Stromal cell of bone marrow (primary cell): ENCODE measurements at regions not wholly inside any gene's neighbourhood (a gene's known extent, or its start where the extent isn't known, plus 50 kb on each side); places are given as distances from the start of the nearest gene placed in this dataset.

Experiments used
- DNase-seq: peaks from one replicate; pipeline ENCODE4 v3.0.0-alpha.2; 2012; ENCODE audit warnings: low read depth

DNA sequence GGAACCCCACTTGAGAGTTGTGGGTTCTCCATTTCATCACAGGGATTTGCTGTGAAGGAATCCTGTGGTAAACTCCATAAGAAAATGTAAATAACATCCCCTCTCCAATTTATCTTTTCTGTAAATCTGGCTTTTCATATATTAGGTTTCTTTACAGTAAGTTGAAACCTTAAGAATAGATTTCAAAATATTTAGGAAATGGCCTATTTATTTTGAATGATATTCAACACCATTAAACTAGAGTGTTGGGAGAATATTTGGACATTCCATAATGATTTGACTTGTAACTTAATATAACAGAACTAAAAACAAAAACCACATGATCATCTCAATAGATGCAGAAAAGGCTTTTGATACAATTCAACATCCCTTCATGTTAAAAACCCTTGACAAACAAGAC, 197.3 kb upstream of the PGRMC2 start:
- no peak for DNase-seq

DNA sequence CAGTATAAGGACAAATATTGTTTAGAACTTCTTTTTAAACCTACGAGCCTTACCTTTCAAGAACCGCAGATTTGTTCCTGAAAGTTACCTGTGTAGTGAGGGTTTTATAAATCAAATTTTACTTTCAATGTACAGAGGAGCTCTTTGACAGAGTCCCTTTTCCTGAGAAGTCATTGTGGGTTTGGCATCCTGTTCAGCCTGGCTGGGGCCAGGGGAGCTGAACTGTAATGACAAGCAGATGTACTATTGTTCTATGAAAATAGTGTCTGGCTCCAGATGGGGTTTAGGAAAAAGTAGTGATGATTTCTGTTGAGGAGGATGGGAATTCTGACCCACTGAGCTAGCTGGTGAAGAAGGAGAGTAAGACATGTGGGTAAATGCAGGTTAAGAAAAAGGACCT, 196.2 kb upstream of the PGRMC2 start:
- DNase-seq: peak; percentile 26

DNA sequence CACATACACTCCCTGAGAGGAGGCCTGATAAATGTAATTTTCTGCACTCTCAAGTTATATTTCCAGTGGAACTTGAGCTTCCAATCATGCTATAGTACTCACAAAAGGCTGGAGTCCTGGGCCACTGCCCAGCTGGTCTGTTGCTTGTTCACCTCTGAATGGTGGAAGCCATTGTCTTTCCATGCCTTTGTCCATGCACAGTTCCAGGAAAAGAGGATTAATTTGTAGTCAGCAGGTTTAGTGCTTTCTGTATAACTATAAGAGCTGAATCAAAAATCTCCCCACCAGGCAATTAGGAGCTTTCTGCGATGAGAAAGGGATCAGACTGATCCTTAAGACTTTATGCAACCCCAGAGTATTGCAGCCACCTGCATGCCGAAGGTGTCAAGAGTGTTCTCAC, 195.4 kb upstream of the PGRMC2 start:
- DNase-seq: no peak

DNA sequence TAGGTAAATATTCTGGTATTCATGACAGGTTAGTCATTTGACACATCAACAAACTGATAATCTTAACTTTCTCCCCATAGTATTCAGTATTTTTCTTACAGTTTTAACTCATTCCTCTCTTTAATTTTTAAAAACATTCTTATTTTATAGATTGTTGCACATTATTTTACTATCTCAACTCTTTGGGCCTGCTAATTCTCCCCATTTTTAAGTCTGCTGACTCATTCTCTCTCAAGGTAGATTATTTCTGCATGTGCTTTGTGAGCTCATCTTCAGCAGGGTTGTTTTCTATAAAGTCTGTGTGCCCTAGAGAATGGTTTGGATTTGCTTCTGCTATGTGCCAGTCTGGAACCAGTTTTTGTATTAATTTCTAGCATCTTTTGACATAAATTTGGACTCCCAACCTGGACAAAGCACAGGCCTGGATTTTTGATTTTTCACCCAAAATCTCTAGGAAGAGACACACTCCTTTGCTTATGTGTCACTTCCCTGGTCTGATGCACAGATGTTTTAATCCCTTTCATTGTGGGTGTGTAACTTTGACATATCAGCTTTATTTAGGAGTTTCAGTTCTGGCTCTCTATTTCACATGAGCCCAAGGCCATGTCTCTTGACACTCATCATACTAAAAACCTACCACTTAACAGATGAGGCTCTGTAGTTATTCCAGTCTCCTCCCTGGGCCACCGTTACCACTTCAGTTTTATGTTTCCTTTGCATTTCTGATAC, 194.3 kb upstream of the PGRMC2 start:
- DNase-seq: no peak

DNA sequence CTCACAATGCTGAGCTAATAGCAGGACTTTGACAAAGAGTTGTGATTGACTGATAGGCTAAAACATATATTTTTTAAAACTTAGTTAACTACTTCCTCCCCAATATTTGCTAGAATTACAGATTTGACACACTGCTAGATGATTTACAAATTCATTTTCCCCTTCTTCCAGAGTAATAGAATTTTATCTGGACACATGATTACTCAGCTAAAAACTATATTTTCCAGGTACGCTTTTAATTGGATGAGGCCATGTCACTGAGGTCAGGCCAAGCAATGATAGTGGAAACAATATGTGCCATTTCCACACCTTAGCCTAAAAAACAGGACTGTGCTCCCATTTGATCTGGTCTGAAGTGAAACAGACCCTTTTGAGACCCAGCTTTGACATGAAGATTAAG, 193.3 kb upstream of the PGRMC2 start:
- no peak for DNase-seq

DNA sequence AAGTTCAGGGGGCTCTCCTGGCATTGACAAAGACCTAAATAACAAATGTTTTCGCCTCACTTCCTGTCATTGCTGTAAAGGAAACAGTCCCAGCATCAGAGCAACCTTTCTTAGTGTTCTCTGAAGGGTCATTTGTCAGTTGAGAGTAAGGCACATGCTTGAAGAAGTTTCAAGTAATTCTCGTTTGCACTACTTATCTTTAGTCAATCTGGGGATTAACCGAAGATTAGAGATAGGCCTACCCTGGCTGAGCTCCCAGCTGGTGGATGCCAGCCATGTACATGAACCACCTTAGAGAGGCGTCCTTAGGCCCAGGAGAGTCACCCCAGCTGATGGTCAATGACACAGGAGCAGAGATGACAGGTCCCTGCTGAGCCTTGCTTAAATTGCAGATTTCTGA, 189.9 kb upstream of the PGRMC2 start:
- DNase-seq: no peak

DNA sequence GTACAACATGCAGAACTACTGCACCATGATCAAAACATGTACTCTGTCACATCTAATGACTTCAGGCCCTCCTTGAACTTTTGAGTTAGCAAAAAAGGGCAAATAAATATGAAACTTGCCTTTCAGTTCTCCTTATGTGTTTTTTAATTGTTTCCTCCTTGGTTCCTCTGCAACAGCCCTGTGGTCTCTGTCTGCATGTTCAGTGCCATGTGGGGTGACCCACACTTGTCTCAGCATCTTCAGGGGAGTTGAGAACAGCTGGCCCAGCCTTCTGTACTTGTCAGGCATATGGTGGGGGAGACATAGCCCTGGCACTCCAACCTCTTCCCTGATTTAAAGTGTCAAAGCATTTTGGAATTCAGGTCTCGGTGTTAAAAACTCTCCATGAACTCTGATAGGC, 188.0 kb upstream of the PGRMC2 start:
- no peak for DNase-seq

DNA sequence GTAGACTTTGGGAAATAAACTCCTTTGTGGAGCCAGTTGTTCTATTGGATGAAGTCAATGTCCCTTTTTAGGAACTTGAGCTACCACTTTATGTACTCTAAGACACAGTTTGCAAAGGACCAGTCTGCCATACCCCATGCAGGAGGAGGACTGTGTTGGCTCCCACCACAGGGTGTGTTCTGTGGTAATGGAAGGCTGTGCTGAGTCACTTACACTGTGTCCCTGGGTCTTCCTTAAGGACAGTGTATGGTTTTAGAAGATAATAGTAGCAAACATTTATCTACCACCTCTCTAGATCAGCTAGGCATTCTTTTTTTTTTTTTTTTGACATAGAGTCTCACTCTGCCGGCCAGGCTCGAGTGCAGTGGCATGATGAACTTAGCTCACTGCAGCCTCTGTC, 184.0 kb upstream of the PGRMC2 start:
- no peak for DNase-seq

DNA sequence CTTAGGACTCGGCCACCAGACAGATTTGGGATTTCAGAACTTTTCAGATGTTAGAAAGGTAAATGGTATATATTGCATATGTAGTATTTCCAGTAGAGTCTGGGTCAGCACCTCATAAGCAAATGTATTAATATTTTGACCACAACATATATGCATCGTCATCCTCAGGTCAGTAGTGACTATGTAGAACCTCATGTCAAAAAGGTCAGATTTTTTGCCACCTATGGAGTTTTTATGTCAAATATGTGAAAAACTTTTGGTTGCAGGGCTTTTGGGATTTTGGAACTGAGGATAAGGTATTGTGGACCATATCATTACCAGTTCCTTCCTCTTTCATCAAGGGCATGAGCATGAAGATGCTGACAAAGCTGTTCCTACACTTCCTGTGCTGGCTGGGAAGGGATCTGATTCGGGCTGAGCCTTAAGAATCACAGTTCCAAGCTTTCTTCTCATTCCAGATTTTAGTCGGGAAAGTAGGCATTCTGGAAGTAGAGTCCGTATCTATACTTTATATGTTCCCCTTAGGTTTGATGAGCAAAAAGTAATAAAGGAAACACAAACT, 183.0 kb upstream of the PGRMC2 start:
- no peak for DNase-seq

DNA sequence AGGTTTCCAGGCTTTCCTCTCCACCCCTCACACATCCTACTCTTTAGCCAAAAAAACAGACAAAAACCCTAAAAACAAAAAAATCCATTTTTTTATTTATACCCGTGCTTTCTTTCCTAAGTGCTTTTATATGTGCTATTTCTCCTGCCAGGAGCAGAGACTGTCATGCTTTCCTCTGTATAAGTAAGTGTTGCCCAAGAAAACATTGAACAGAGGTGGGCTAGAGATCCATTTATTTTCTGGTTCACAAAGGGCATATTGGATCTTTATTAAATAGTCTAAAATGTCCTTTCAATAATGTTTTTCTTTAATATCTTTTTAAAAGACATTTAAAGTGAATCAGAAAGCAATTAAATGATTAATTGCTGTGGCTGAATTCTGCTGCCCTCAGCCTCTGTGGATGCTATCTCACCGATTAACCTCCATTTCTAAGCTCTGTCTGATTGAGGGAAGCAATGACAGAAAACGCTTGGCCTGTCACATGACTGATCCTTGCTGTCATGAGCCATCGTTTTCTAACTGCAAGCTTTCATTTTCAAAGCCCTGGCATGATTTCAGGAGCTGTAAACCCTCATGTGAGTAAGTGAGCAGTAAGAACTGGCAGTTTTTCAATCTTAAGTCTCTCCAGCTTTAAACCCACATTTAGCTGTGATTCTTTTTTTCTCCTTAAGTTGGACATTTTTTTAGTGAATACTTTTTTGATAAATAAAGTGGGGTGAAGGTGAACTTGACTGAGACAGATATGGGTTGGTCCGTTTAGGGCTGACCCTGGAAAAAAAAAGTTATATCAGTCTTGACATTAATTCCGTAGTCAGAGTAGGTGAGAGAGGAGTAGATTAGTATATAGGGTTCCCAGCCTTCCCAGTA, 180.7 kb upstream of the PGRMC2 start:
- DNase-seq: peak; percentile 99

DNA sequence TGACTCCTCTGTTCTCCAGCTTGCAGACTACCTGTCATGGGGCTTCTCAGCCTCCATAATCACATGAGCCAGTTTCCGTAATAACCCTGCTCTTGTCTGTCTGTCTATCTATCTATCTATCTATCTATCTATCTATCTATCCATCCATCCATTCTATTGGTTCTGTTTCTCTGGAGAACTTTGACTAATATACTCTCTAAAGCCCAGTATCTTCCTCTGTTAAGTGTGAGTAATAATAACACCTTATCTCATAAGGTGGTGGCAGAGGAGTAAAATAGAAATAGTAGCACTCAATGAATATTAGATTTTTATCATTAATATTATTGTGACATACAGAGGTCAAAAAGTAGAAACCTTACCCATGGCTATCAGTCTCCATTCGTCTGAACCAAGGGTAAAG, 177.9 kb upstream of the PGRMC2 start:
- no peak for DNase-seq

DNA sequence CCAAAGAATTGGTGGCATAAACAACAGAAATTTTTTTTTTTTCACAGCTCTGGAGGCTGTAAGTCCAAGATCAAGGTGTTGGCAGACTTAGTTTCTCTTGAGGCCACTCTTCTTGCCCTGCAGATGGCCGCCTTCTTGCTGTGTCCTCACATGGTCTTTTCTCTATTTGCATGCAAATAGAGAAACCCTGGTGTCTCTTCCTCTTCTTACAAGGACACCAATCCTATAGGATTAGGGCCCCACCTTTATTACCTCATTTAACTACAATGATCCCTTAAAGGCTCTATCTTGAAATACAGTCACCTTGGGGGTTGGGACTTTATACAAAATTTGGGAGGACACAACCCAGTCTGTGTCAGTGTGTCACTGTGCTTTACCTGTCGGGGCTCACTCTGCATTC, 175.4 kb upstream of the PGRMC2 start:
- no peak for DNase-seq

DNA sequence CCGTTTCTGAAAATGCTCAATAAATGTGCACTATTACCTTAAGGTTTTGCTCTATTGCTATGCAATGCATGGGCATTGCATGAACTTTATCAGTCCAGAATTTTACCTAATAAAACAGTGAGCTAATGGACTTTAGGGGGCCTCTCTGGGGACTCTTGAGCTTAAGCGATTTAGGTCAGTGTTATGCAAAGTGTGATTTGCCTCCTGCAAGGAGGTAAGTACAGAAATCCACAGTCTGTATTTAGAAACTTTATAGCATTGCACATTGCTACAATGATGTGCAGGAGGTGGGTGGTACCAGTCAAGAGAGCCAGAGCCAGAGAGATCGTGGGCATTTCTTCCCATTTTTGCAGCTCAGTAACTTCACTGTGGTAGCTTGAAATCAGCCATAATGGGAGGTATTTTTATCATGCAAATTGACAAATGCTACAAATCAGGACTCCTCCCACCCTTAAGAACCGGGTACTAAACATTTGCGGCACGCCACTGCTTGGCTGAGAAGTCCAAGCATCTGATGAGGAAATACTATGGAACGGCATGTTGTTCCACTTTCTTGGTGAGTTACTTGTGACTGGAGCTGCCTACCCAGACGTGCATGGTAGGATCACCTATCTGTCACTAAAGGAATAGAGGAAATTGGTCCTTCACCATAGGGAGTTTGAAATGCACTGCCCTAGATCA, 174.6 kb upstream of the PGRMC2 start:
- DNase-seq: no peak

DNA sequence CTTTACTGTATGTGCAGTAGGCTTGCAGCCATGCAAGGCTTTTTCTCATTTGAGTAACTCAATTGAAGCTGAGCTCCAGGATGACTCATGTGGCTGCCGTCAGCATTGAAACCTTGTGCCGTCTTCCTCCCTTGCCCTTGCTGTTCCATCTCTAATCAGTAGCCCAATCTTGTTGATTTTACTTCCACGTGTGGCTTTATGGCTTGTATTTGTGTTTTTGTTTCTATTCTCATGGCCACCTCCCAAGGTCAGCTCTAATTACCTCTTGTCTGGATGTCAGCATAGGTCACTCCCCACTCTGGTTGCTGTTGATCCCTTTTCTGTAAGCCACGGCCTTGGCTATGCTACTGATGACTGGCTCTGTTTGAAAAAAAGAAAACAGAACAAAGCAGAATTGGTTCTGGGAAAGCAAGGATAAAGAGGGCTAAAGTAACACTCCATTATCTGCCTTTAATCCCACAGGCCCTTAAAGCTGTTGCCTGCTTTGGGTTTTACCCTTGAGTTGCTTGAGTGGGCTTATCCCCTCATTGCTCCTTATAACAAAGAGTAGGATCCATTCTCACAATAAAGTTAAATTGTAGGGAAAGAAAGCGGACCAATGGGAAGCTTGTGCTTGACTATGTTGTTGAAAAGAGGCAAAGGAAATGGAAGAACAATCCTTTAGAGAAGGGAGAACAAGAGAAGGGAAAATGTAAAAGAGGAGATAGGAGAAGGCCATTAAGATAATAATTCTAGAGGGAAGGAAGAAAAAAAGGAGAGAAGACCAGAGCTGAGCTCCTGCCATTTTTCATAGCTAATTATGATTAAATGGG, 173.9 kb upstream of the PGRMC2 start:
- DNase-seq: peak; percentile 84

DNA sequence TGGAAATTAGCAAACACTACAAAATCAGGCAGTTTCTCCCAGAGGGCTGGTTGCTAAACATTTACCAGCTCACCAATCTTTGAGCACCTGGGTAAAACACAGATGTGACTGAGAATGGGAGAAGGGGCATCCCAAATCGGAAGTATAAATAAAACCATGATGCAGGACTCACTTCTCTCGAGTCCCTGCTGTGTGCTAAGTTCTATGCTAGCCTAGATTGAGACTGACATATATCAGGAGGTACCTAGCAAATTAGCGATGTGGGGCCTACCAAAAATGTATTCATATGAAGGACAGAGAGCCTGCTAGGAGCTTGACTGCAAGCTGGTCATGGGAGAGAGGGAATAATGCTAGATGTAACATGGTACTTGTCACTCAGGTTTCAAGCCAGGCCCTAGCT, 171.9 kb upstream of the PGRMC2 start:
- DNase-seq: no peak

DNA sequence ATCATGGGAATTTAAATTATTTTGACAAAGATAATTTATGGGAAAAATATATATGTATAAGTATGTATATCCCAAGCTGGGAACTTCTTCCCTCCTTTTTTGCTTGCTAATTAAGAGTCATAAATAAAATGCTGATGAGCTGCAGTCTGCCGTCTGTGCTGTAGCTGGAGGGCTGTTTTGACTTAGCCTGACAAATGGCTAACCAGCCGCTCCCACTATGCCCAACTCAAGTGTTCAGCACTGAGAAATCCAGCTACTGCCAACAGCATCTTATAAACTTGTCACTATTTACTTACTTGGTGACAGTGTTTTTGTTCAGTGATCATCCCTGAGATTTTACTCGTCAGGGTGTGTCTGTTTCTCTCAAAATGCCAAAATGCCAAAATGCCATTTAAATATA, 171.2 kb upstream of the PGRMC2 start:
- DNase-seq: no peak

DNA sequence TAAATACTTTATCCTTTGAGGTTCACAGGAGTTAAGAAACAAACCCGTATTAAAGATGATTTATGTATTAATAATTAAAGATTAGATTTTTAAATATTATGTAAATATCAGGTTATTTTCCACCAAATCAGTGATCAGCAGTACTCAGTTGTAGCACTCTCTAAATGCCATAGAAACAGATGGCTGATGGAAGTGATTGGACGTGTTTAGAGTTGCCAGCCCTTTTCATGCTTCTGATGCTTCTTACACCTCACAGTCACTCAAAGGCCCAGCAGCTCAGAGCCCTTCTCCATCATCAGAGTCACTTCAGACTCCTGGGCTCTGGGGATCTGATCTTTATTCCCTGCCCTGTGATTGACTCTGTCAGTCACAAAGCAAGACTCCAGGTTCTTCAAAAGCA, 170.1 kb upstream of the PGRMC2 start:
- DNase-seq: no peak

DNA sequence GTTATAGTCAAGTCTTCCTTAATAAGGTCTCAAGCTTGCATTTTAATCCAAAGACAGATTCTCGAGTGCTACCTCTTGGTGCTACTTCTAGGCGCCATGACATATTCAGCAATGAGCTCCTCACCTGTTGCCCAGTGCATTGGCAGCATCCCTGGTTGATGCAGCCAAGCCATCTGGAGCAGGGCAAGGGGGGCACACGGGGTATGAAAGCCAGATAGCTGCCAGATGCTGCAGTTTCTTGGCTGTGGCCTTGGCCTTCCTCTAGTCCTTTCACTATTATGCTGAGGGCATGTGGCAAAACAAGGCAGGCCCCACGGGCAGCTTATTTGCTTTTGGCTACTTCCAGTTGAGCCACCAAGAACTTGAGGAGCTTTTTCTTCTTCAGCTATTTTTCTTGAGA, 168.6 kb upstream of the PGRMC2 start:
- no peak for DNase-seq

DNA sequence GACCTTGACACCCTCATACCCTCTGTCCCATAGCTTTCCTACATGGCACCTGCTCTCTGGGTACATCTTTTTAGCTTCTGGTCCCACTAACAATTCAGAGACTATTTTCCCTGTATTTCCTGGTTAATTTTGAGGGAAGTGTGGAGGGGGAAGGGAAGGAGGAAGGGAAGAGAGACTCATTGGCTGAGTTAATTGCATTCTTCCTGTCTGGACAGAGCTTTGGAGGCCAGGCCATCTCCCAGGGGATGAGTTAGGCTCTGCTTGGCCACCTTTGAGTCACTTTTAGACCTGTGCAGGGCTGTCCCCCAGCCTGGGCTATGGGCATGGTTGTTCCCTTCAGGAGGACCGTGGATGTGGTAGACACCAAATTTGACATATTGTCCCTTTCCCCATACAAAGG, 167.9 kb upstream of the PGRMC2 start:
- no peak for DNase-seq

DNA sequence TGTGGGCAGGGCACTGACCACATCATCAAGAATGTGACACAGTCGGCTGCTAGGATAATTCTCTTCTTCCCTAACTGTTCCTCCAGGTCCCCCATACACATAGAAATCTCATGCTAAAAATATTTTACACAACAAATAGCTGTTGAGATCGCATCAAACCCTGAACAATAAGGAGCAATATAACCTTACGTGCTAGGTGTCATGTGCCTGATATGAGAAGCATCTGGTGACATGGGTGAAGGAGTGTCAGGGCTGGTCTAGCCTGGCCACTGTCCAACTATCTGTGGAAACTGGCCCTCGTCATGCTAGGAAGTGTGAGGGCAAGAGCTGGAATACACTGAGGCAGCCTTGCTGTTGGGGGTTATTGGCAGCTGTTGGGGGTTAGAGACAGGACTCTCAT, 167.3 kb upstream of the PGRMC2 start:
- no peak for DNase-seq

DNA sequence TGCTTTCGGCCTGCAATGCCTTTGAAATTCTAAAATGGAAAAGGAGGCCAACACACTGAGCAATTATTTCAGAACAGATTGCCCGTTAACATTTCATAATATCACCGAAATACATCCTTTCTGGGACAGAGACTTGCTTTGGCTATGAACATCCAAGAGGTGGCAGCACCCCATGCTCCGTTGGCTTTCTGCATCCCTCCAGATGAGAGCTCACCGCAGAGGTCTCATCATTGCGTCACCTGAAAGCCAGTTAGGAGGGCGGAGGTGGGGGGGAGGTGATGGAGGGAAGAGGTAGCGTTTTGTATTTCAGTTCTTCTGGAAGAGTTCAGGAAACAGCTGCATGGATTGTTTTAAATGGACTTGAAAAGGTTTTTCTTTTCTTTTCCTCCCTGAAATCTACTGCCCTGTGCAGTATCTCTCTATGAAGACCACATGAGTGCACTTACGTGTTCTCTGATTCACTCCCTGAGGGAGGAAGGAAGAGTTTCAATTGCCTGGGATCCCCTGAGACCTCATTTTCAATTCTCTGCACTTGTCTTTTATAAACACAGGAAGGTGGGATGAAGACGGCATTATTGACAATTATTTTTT, 166.8 kb upstream of the PGRMC2 start:
- DNase-seq: peak; percentile 83

DNA sequence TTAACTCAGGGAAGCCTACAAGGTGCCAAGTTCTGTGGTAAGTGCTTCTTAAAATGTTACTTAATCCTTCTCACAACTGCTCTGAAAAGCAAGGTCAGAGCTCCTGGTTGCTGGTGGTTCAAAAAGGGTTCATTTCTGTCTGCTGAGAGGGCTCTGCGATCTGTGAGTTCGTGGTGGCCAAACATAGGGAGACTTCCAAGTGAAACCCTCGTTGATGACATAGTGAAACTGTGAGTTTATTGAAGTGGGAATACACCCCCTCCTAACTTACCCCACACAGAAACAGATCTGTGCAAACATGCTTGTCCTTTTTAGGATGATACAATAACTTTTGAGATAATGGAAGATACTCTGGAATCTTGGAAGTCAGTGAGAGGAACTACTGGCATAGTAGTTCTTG, 164.8 kb upstream of the PGRMC2 start:
- DNase-seq: no peak
